Testis (tissue), 2 donors: ENCODE measurements at regions not wholly inside any gene's neighbourhood (a gene's known extent, or its start where the extent isn't known, plus 50 kb on each side); places are given as distances from the start of the nearest gene placed in this dataset.
"Not testable (repeated sequence)": the region's sequence is repeated elsewhere in the genome, so short reads cannot be mapped to it uniquely, and the experiment has no call there.

Experiments
- POLR2A ChIP-seq: fragments of 450-650 bp; IDR thresholded peaks from one replicate; pipeline ENCODE4 v1.6.1; 2017; ENCODE audit warnings: antibody characterized with exemption, mild to moderate bottlenecking, moderate library complexity
- TF ChIP-seq, protein P1 (sequence below), 3 experiments: fragments of 450-650 bp in 2 of 3; fragments of 200-600 bp in 1 of 3; sonication (generic) in 1 of 3; IDR thresholded peaks; one replicate each; pipeline ENCODE4 v1.5.1; 2016 to 2019; ENCODE audit warnings: antibody characterized with exemption in 3 of 3, mild to moderate bottlenecking in 2 of 3, moderate library complexity in 1 of 3

DNA sequence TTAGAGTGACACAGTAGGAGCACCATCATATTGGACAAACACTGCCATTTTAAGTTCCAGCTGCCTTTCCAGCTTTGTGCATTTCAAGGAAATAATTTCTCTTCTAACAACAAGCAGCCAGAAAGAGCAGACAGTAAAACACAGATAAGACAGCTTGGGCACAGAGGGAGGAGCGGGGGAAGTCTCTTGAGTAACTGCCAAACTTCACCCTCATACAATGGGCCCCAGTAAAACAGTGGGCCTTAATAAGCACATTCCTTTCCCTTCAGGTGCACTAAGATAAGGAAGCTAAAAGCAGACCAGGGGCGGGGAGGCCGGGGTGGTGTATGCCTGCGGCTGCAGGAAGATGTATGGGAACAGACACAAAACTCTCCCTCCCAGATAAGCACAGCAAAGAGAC, 53.7 kb upstream of the UXT start:
- not testable (repeated sequence) for TF ChIP-seq POLR2A
- TF ChIP-seq, protein P1, sequence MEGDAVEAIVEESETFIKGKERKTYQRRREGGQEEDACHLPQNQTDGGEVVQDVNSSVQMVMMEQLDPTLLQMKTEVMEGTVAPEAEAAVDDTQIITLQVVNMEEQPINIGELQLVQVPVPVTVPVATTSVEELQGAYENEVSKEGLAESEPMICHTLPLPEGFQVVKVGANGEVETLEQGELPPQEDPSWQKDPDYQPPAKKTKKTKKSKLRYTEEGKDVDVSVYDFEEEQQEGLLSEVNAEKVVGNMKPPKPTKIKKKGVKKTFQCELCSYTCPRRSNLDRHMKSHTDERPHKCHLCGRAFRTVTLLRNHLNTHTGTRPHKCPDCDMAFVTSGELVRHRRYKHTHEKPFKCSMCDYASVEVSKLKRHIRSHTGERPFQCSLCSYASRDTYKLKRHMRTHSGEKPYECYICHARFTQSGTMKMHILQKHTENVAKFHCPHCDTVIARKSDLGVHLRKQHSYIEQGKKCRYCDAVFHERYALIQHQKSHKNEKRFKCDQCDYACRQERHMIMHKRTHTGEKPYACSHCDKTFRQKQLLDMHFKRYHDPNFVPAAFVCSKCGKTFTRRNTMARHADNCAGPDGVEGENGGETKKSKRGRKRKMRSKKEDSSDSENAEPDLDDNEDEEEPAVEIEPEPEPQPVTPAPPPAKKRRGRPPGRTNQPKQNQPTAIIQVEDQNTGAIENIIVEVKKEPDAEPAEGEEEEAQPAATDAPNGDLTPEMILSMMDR (IDR thresholded peaks at IDR 0.05) = not testable (repeated sequence)
